ENCODE measurements at regions not wholly inside any gene's neighbourhood (a gene's known extent, or its start where the extent isn't known, plus 50 kb on each side); places are given as distances from the start of the nearest gene placed in this dataset.
"Not testable (repeated sequence)": the region's sequence is repeated elsewhere in the genome, so short reads cannot be mapped to it uniquely, and the experiment has no call there.

- no peak for DNase-seq
Measured at GRCh38 chr6:81228912-81229555, 523.4 kb downstream of the TENT5A start.

GRCh38 chr6:81226957-81227356 is 525.5 kb downstream of the TENT5A start:
- no peak for DNase-seq

DNA sequence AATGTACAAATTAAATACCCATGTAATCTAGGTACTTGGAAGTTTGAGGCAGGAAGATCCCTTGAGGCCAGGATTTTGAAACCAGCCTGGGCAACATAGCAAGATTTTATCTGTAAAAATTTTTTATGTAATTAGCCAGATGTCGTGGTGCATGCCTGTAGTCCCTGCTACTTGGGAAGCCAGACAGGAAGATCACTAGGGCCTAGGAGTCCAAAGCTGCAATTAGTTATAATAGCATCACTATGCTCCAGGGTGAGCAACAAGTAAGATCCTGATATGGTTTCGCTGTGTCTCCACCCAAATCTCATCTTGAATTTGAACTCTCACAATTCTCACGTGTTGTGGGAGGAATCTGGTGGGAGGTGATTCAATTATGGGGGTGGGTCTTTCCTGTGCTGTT is 535.8 kb downstream of the TENT5A start:
- DNase-seq = no peak

DNA sequence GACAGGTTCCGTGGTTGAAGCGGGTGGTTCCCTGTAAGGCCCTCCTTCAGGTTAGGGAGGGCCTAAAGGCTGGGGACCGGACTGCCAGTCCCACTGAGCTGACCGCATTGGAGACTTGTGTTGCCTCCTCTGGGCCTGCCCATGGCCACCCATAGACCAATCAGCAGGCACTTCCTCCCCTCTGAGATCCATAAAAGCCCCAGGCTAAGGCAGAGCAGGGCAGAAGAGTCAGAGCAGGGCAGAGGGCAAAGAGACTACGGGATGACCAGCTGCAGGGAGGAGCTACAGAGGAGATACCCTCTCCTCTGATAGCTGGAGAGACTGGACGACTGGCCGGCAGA is 537.4 kb downstream of the TENT5A start:
- DNase-seq = no peak

- no peak for DNase-seq
Measured at GRCh38 chr6:81214414-81215091, 537.9 kb downstream of the TENT5A start.

DNA sequence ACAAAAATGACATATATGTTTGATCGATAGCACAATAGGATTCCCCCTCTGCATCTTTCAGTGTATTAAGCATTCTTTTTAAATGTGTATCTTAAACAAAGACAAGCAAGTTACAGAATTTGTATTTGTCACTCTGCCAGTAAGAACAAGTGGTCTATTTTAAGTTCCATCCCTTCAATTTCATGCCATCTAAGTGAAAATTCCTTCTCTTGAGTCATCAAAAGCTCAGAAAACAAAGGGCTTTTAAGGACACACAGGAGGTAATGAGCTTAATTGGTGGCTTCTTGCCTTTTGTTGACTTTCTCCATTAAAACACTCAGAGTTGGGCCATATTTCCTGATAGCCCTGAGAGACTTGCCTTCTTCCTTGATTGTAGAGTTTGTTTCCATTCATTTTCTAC is 547.8 kb downstream of the TENT5A start:
- DNase-seq = no peak

DNA sequence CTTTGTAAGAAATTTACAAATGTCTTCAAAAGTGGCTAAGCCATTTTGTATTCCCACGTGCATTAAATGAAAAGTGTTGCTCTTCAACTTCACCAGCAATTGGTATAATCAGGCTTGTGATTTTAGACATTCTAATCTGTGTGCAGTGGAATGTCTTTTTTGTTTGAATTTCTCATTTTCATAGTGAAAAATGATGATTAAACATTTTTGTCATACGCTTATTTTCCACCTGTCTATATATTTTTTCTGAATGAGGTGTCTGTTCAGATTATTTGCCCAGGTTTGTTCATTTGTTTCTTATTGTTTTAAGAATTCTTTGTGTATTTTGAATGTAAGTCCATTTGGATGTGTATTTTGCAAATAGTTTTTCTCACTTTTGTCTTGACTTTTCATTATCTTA is 558.1 kb downstream of the TENT5A start:
- no peak for DNase-seq

- no peak for DNase-seq
Measured at GRCh38 chr6:81172056-81172740, 580.3 kb downstream of the TENT5A start.

DNA sequence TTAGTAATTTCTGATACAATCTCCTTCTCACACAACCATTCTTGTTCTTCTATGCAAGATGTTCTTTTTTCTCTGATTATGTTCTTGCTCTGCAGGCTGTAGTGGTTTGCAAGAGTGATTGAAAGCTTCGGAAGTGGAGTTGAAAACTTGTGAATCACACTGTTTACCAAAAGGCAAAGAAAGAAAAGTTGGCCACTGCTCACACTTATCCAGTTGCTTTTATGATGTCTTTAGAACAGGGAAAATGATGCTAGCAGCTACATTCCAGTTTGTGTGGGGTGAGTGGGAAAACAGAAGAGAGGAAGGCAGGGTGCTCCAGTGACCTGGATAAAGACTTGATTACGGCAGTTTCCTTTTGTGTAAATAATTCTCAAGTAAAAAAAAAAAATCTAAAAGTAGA is 583.3 kb downstream of the TENT5A start:
- DNase-seq = no peak

DNA sequence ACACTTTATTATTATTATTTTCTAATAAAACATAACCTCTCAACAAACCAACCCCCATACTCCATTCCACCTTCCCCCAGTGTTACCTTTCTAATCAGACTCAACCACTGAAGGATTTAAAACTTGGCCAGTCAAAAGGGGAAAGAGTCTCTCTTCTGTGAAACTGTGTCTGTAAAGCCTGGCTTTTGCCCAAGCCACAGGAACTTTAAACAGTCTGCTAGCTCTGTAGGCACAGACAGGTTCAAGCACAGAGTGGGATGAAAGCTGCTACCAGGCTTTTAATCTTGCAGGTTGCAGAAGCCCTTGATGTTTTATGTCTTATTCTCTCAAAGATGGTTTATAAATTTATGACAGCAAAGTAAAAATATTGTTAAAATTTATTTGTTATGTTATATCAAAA is 585.7 kb downstream of the TENT5A start:
- DNase-seq = no peak

DNA sequence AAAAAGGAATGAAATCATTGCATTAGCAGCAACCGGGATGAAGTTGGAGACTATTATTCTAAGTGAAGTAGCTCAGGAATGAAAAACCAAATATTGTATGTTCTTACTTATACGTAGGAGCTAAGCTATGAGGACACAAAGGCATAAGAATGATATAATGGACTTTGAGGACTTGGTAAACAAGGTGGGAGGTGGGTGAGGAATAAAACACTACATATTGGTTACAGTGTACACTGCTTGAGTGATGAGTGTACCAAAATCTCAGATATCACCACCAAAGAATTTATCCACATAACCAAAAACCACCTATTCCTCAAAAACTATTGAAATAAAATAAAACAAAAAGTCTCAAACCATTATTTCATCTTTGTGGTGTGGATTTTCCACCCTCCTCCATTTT is 593.5 kb downstream of the TENT5A start:
- DNase-seq = no peak

DNA sequence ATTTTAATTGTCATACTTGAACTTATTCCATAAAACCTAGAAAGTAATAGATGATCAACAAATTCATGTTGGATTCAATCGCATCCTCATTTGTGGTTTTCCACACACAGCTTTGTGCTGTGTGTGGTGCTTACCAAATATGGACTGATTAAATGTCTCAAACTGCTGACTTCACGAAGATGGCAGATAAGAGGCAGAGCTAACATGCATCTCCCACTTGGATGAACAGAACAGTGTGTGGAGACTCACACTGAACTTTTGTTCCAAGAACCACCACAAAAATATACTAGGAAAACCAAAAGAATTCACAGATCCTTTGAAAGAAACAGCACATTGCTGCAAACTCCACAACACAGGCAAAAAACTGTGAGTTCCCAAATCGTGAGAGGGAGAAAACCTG is 603.7 kb downstream of the TENT5A start:
- DNase-seq = no peak

DNA sequence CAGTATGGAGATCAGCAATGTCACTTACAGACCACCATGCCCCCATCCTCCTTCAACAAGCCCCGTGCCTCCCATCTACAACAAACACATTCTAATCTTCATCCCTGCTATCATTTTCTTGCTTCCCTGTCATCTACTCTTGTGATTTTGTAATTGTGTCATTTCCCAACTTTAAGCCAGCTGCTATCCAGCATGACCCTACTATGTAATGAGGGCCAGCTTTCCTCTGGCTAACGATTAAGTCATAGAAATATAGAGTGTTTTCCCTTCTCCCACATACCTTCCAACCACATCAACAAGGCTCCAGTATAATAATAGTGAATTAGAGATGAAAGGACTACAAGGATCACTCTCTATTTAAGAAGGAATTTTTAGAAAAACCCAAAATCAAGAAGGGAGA is 607.0 kb downstream of the TENT5A start:
- no peak for DNase-seq

GRCh38 chr6:81144346-81144745 is 608.1 kb downstream of the TENT5A start:
- no peak for DNase-seq

DNA sequence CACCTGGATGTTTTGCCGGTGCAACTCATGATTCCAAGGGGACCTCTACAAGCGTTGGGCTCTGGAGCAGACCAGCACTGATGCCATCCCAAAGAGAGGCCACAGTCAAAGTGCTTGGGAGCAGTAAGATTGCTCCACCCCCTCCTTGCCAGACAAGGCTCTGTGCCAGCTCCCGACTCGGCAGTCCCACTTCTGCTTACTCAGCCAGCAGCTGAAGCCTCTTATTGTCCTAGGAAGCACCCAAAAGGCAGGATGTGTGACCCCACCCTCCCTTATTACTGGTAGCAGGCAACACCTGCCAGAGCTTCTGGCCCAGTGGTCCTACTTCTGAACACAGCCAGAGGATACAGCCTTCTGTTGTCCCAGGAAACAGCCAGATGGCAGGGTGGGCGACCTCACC is 614.2 kb downstream of the TENT5A start:
- no peak for DNase-seq

- DNase-seq = no peak
Measured at GRCh38 chr6:81130969-81131368, 621.5 kb downstream of the TENT5A start.

DNA sequence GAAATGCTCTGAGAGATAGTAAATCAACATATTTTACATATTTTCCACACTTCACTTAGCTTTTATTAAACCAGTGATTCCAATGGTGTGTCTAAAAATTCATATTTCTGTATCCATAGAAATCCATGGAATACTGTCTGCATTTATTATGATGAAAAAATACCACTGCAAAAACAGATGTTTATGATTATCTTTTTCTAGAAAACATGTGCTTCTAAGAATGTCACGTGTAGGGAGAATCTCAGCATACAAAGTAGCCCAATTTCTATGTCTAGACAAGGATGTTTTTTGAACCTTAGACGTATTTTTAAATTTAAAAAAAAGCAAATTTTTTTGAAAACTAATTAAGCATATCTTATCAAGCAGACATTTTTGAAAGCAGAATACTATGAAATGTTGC is 622.4 kb downstream of the TENT5A start:
- no peak for DNase-seq

GRCh38 chr6:81128671-81129070 is 623.8 kb downstream of the TENT5A start:
- no peak for DNase-seq

- no peak for DNase-seq
Measured at GRCh38 chr6:81126150-81126549, 626.3 kb downstream of the TENT5A start.

DNA sequence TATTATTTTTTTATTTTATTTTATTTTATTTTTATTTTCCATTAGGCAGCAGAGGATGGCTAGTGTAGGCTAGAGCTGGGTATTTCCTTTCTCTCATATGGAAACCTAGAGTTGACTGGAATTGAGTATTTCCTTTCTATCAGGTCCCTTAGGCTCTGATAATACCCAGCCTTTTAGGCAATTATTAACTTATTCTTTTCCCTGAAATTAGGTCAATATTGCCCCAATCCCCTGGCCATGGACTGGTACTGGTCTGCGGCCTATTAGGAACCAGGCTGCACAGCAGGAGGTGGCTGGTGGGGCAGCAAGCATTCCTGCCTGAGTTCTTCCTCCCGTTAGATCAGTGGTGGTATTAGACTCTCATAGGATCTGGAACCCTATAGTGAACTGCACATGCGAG is 632.2 kb downstream of the TENT5A start:
- no peak for DNase-seq

GRCh38 chr6:81105998-81106397 is 646.5 kb downstream of the TENT5A start:
- DNase-seq = no peak

GRCh38 chr6:81098109-81098814 is 654.2 kb downstream of the TENT5A start:
- no peak for DNase-seq

DNA sequence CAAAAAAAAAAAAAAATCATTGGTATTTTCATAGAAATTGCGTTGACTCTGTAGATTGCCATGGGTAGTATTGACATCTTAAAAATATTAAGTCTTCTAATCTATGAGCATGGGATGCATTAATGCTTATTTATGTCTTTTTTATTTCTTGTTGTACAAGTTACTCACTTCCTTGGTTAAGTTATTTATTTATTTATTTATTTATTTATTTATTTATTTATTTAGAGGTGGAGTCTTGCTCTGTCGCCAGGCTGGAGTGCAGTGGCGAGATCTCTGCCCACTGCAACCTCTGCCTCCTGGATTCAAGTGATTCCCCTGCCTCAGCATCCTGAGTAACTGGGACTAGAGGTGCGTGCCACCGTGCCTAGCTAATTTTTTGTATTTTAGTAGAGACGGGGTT is 656.0 kb downstream of the TENT5A start:
- DNase-seq = not testable (repeated sequence)

GRCh38 chr6:81093051-81093450 is 659.4 kb downstream of the TENT5A start:
- no peak for DNase-seq

Data from T1000 (cell line).